Body of pancreas (tissue), 4 donors: ENCODE measurements at regions not wholly inside any gene's neighbourhood (a gene's known extent, or its start where the extent isn't known, plus 50 kb on each side); places are given as distances from the start of the nearest gene placed in this dataset.

Source experiments
- ATAC-seq: fragments of 150-250 bp; one replicate; pipeline ENCODE4 v1.9.1; 2016
- DNase-seq, 4 donors: peaks; one replicate each; pipeline ENCODE4 v3.0.0-alpha.2; 2019
- H3K27ac ChIP-seq, 4 donors: fragments of 200-600 bp; sonication (generic); 1 replicate in 3 of 4; 2 replicates in 1 of 4; pipeline versions ENCODE4 v1.5.1 to v1.6.1; 2016 to 2019; ENCODE audit warnings: mild to moderate bottlenecking in 1 of 4, mixed read lengths in 1 of 4, moderate library complexity in 1 of 4
- H3K27me3 ChIP-seq, 2 donors: fragments of 200-600 bp; sonication (generic); one replicate each; pipeline ENCODE4 v1.6.0; 2016; ENCODE audit warnings: mild to moderate bottlenecking in 1 of 2
- H3K36me3 ChIP-seq, 2 donors: fragments of 200-600 bp; sonication (generic); replicated peaks in 1 of 2; 2 replicates each; pipeline ENCODE4 v1.5.1; 2016; ENCODE audit warnings: low read depth in 2 of 2; ENCODE audit not compliant: insufficient read depth in 1 of 2
- H3K4me1 ChIP-seq: fragments of 200-600 bp; sonication (generic); one replicate; pipeline ENCODE4 v1.6.0; 2016
- H3K4me3 ChIP-seq, 2 donors: fragments of 200-600 bp; sonication (generic); 1 replicate in 1 of 2; 2 replicates in 1 of 2; pipeline ENCODE4 v1.5.1; 2016 to 2019
- H3K9me3 ChIP-seq, 3 donors: fragments of 200-600 bp; sonication (generic); 1 replicate in 2 of 3; 2 replicates in 1 of 3; pipeline ENCODE4 v1.5.1; 2016
- CTCF ChIP-seq, 7 experiments: fragments of 450-650 bp in 4 of 7; fragments of 200-600 bp in 3 of 7; sonication (generic) in 3 of 7; IDR thresholded peaks; one replicate each; pipeline ENCODE4 v1.5.1; 2016 to 2019; ENCODE audit warnings: antibody characterized with exemption in 7 of 7
- POLR2A ChIP-seq, 3 donors: fragments of 450-650 bp; IDR thresholded peaks; one replicate each; pipeline ENCODE4 v1.6.1; 2016; ENCODE audit warnings: antibody characterized with exemption in 3 of 3, mild to moderate bottlenecking in 2 of 3
- WGBS, 2 donors: methylation state at CpG; one replicate each; pipeline ENCODE4 v1.1.5; 2017; 5-methylcytosine and 5-hydroxymethylcytosine counted together
- intact Hi-C: fragments of 100-400 bp; cut with DNase I; formaldehyde crosslinking; loops from one replicate; pipeline ENCODE4 v1.15.1; 2023

GRCh38 chr4:14671146-14671545, 331.1 kb upstream of the CPEB2 start:
- intact Hi-C loops, result no loop called here
- H3K4me3 ChIP-seq, result no peak overlapping the region
- H3K27me3 ChIP-seq, result no peaks in the 10 kb centered on the region
- no peaks in the 10 kb centered on the region for H3K9me3 ChIP-seq
- WGBS, 2 donors, result 61 to 67% methylated on average over 2 of the region's 2 CpGs
- no peaks in the 10 kb centered on the region for H3K4me1 ChIP-seq
- TF ChIP-seq POLR2A (IDR thresholded peaks at IDR 0.05) (no peak), CTCF (IDR thresholded peaks at IDR 0.05) (no peak)
- ATAC-seq, result no peak
- no peak for DNase-seq
- no peak overlapping the region for H3K27ac ChIP-seq
- H3K36me3 ChIP-seq, result no peaks in the 10 kb centered on the region

- H3K4me1 ChIP-seq, result no peaks in the 10 kb centered on the region
- intact Hi-C loops, result no loop called here
- H3K27me3 ChIP-seq, result no peaks in the 10 kb centered on the region
- ATAC-seq, result no peak
- H3K27ac ChIP-seq, result no peak overlapping the region
- 70 to 74% methylated on average over 3 of the region's 3 CpGs for WGBS, 2 donors
- no peak for DNase-seq
- no peak for TF ChIP-seq POLR2A (IDR thresholded peaks at IDR 0.05)
- no peak for TF ChIP-seq CTCF (IDR thresholded peaks at IDR 0.05)
- H3K4me3 ChIP-seq, result no peak overlapping the region
- no peaks in the 10 kb centered on the region for H3K36me3 ChIP-seq
- H3K9me3 ChIP-seq, result no peaks in the 10 kb centered on the region
These were observed 326.8 kb upstream of the CPEB2 start for GRCh38 chr4:14675279-14675985.

- DNase-seq (no peak), ATAC-seq (no peak)
- intact Hi-C loops, result no loop called here
- 83 to 91% methylated on average over 5 of the region's 5 CpGs for whole genome bisulfite sequencing, 2 donors
- Histone ChIP-seq H3K27me3 (no peaks in the 10 kb centered on the region), H3K27ac (no peak overlapping the region), H3K4me3 (no peak overlapping the region), H3K4me1 (no peaks in the 10 kb centered on the region), H3K9me3 (no peaks in the 10 kb centered on the region), H3K36me3 (no peaks in the 10 kb centered on the region)
- TF ChIP-seq CTCF (IDR thresholded peaks at IDR 0.05), result no peak
- no peak for TF ChIP-seq POLR2A (IDR thresholded peaks at IDR 0.05)
These were observed 322.4 kb upstream of the CPEB2 start for GRCh38 chr4:14679906-14680305.

- TF ChIP-seq POLR2A (IDR thresholded peaks at IDR 0.05) (no peak), CTCF (IDR thresholded peaks at IDR 0.05) (no peak)
- DNase-seq, result no peak
- WGBS, 2 donors, result 71 to 90% methylated on average over 2 to 4 of the region's 4 CpGs
- no peaks in the 10 kb centered on the region for H3K9me3 ChIP-seq
- no peaks in the 10 kb centered on the region for H3K4me1 ChIP-seq
- H3K36me3 ChIP-seq, result no peaks in the 10 kb centered on the region
- ATAC-seq, result no peak
- H3K4me3 ChIP-seq, result no peak overlapping the region
- intact Hi-C loops, result no loop called here
- no peaks in the 10 kb centered on the region for H3K27me3 ChIP-seq
- no peak overlapping the region for H3K27ac ChIP-seq
These were observed 321.0 kb upstream of the CPEB2 start for GRCh38 chr4:14681330-14681729.

- ATAC-seq (no peak), DNase-seq (no peak)
- Histone ChIP-seq H3K4me3 (no peak overlapping the region), H3K9me3 (no peaks in the 10 kb centered on the region), H3K36me3 (no peaks in the 10 kb centered on the region), H3K27ac (no peak overlapping the region), H3K27me3 (no peaks in the 10 kb centered on the region), H3K4me1 (peaks cover 5% of the 10 kb centered on the region)
- intact Hi-C loops, result no loop called here
- TF ChIP-seq POLR2A (IDR thresholded peaks at IDR 0.05) (no peak), CTCF (IDR thresholded peaks at IDR 0.05) (no peak)
These were observed 308.6 kb upstream of the CPEB2 start for GRCh38 chr4:14693728-14694127.
